Stomach (tissue), 4 donors: ENCODE measurements at regions not wholly inside any gene's neighbourhood (a gene's known extent, or its start where the extent isn't known, plus 50 kb on each side); places are given as distances from the start of the nearest gene placed in this dataset.

Experiments
- CTCF ChIP-seq, 7 experiments: fragments of 450-650 bp in 4 of 7; fragments of 200-600 bp in 3 of 7; sonication (generic) in 3 of 7; IDR thresholded peaks; one replicate each; pipeline ENCODE4 v1.5.1; 2016 to 2019; ENCODE audit warnings: antibody characterized with exemption in 7 of 7, control low read depth in 2 of 7, mild to moderate bottlenecking in 1 of 7
- EP300 ChIP-seq: sonication (generic); formaldehyde crosslinking; IDR thresholded peaks from one replicate; pipeline ENCODE4 v1.6.1; 2017; ENCODE audit warnings: antibody characterized with exemption
- POLR2A ChIP-seq, 4 donors: fragments of 450-650 bp; IDR thresholded peaks; one replicate each; pipeline ENCODE4 v1.6.1; 2016; ENCODE audit warnings: antibody characterized with exemption in 4 of 4, control low read depth in 2 of 4, mild to moderate bottlenecking in 1 of 4, moderate library complexity in 1 of 4

DNA sequence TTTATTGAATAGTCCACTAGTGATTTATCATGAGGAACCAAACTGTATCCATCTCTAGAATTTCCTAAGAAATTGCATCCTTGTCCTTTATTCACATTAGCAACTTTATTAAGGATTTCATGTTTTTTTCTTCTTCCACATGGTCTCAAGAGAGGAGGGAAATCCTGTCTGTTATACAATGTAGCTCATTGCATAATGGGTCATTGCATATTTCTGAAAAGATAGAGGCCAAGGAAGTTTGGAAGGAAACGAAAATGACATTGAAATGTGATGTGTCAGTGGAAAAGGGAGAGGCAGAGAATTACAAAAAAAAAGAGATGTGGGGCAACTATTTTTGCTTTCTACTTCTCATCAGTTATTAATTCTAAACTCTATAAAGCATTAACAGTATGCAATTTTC, 353.1 kb downstream of the METTL15 start:
- TF ChIP-seq CTCF (IDR thresholded peaks at IDR 0.05) = no peak
- TF ChIP-seq POLR2A (IDR thresholded peaks at IDR 0.05) = no peak
- no peak for TF ChIP-seq EP300
